AG04449 (cell line): ENCODE measurements at regions not wholly inside any gene's neighbourhood (a gene's known extent, or its start where the extent isn't known, plus 50 kb on each side); places are given as distances from the start of the nearest gene placed in this dataset.

ENCODE experiments used
- CTCF ChIA-PET: fragments of 350-600 bp; formaldehyde crosslinking; extraction: SDS; loops from one replicate; lab custom pipeline; 2021; ENCODE audit warnings: antibody characterized with exemption; lab: Yijun Ruan, JAX
- POLR2A ChIA-PET: fragments of 400-600, 350-600 bp; formaldehyde crosslinking; extraction: SDS; loops from one replicate; lab custom pipeline; 2020; ENCODE audit warnings: antibody characterized with exemption, inconsistent platforms; lab: Yijun Ruan, JAX
- DNase-seq: peaks from one replicate; pipeline ENCODE4 v3.0.0-alpha.2; 2010; ENCODE audit warnings: low read depth, low spot score
- H3K4me3 ChIP-seq: 2 replicates; pipeline ENCODE4 v1.5.1; 2011; ENCODE audit warnings: low read depth, mild to moderate bottlenecking, control low read depth, low read length
- CTCF ChIP-seq: IDR thresholded peaks from one replicate; pipeline ENCODE4 v1.5.1; 2011; ENCODE audit warnings: mild to moderate bottlenecking, moderate library complexity, low read length, control low read depth, inconsistent platforms; ENCODE audit not compliant: insufficient read depth; ENCODE audit errors: missing control alignments

GRCh38 chr22:49530671-49531367 is 296.9 kb downstream of the BRD1 start:
- ChIA-PET CTCF (no interaction called here), POLR2A (interaction anchor here (0.5 kb wide), 1 partner anchor 11 kb away, joined by 3 read pairs; no protein-coding TSS in a partner anchor)
- TF ChIP-seq CTCF = no peak
- no peak overlapping the region for H3K4me3 ChIP-seq
- no peak for DNase-seq

GRCh38 chr22:49528420-49528720 is 299.3 kb downstream of the BRD1 start:
- no peak for DNase-seq
- POLR2A ChIA-PET = no interaction called here
- CTCF ChIA-PET = no interaction called here
- TF ChIP-seq CTCF = no peak
- no peak overlapping the region for H3K4me3 ChIP-seq

- ChIA-PET POLR2A (no interaction called here), CTCF (no interaction called here)
- no peak for DNase-seq
- no peak overlapping the region for H3K4me3 ChIP-seq
- TF ChIP-seq CTCF = no peak
These were observed 299.9 kb downstream of the BRD1 start for GRCh38 chr22:49527611-49528419.

GRCh38 chr22:49525801-49526535 is 301.7 kb downstream of the BRD1 start:
- H3K4me3 ChIP-seq = no peak overlapping the region
- DNase-seq = no peak
- POLR2A ChIA-PET = no interaction called here
- CTCF ChIA-PET = no interaction called here
- TF ChIP-seq CTCF = no peak

- POLR2A ChIA-PET = no interaction called here
- CTCF ChIA-PET = no interaction called here
These were observed 302.3 kb downstream of the BRD1 start for GRCh38 chr22:49525360-49525759.

More at GRCh38 chr22:49525360-49525759, 302.3 kb downstream of the BRD1 start:
- no peak for DNase-seq
- TF ChIP-seq CTCF = no peak
- no peak overlapping the region for H3K4me3 ChIP-seq
